ENCODE measurements at regions not wholly inside any gene's neighbourhood (a gene's known extent, or its start where the extent isn't known, plus 50 kb on each side); places are given as distances from the start of the nearest gene placed in this dataset.

GRCh38 chr14:95811813-95812212, 64.8 kb upstream of the TUNAR start:
- TF ChIP-seq CTCF (IDR thresholded peaks at IDR 0.05) (no peak), POLR2A (IDR thresholded peaks at IDR 0.05) (no peak)

Data from testis (tissue), 2 donors.